A673 (cell line): ENCODE measurements at regions not wholly inside any gene's neighbourhood (a gene's known extent, or its start where the extent isn't known, plus 50 kb on each side); places are given as distances from the start of the nearest gene placed in this dataset.

Experiments
- EZH2 ChIP-seq: fragments of 200-600 bp; sonication (generic); IDR thresholded peaks from 2 replicates; pipeline ENCODE4 v1.6.1; 2017; ENCODE audit warnings: borderline replicate concordance, low read depth, mild to moderate bottlenecking, mixed read lengths, antibody characterized with exemption, low read length; ENCODE audit not compliant: poor library complexity, severe bottlenecking
- TF ChIP-seq, protein P1 (sequence below): fragments of 300-800, 200-600 bp; sonication (generic); conservative IDR thresholded peaks from 2 replicates; pipeline ENCODE4 v1.5.1; 2017; ENCODE audit warnings: low read depth, mild to moderate bottlenecking, antibody characterized with exemption, low read length, moderate library complexity, mixed read lengths

DNA sequence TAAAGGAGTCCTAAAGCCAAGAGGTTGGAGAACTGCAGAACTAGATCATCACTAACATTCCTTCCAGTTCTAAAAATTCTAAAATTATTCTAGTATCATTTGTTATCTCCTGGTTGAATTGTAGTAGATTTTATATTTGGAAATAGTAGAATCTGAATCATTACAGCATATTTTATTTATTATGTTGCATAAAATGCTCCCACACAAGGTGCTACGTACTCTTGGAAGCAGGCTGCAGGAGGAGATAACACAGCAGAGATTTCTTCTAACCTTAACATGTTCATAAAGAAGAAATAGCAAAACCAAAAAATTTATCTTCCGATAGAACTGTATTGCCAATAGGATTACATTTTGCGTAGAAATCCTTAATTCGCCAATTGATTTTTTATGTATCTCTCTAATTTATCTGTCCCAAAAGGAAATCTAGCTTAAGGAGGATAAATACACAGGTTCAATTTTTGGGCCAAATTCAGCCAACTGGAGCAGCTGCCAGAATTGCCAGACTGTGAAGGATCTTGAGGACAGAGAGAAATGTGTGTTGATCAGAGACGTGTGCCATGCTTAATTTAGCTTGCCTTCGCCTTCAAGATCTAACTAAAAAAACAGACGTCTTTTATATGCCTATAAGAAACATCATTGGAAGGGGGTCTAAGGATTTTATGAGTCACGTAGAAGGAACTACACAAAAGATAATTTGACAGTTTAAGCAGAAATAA lies 134.4 kb upstream of the MITF start:
- TF ChIP-seq, protein P1, sequence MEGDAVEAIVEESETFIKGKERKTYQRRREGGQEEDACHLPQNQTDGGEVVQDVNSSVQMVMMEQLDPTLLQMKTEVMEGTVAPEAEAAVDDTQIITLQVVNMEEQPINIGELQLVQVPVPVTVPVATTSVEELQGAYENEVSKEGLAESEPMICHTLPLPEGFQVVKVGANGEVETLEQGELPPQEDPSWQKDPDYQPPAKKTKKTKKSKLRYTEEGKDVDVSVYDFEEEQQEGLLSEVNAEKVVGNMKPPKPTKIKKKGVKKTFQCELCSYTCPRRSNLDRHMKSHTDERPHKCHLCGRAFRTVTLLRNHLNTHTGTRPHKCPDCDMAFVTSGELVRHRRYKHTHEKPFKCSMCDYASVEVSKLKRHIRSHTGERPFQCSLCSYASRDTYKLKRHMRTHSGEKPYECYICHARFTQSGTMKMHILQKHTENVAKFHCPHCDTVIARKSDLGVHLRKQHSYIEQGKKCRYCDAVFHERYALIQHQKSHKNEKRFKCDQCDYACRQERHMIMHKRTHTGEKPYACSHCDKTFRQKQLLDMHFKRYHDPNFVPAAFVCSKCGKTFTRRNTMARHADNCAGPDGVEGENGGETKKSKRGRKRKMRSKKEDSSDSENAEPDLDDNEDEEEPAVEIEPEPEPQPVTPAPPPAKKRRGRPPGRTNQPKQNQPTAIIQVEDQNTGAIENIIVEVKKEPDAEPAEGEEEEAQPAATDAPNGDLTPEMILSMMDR = no peak
- no peak for TF ChIP-seq EZH2
